ENCODE measurements at regions not wholly inside any gene's neighbourhood (a gene's known extent, or its start where the extent isn't known, plus 50 kb on each side); places are given as distances from the start of the nearest gene placed in this dataset.

- TF ChIP-seq CTCF (IDR thresholded peaks at IDR 0.05), result no peak
- no peak for TF ChIP-seq EZH2phosphoT487 (IDR thresholded peaks at IDR 0.05)
- TF ChIP-seq EZH2 (IDR thresholded peaks at IDR 0.05), result no peak
Measured at GRCh38 chr3:30524357-30525040, 81.9 kb upstream of the TGFBR2 start.

Data from neural progenitor cell (in vitro differentiated cells).